Stimulated activated CD8-positive, alpha-beta memory T cell treated with anti-CD3 and anti-CD28 coated beads, Interleukin-15, amount 100 ng/mL, for 1 hour (primary cell): ENCODE measurements at regions not wholly inside any gene's neighbourhood (a gene's known extent, or its start where the extent isn't known, plus 50 kb on each side); places are given as distances from the start of the nearest gene placed in this dataset.

Source experiments
- DNase-seq: peaks from one replicate; pipeline ENCODE4 v3.0.0-alpha.2; 2020; ENCODE audit warnings: low read depth

DNA sequence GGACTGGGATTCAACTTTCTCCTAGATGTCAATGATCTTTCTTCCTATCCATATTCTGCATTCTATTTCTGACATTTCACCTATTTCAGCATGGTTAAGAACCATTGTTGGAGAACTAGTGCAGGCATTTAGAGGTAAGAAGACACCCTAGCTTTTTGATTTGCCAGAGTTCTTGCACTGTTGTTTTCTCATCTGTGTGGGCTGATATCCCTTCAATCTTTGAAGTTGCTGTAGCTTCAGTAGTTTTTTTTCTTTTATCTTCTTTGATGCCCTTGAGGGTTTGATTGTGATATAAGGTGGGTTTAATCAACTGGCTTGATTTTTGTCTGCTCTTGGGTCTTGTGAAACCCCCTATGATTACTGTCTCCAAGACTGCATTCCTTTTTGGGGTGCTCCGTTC, 502.1 kb downstream of the ETS1 start:
- DNase-seq, result no peak

DNA sequence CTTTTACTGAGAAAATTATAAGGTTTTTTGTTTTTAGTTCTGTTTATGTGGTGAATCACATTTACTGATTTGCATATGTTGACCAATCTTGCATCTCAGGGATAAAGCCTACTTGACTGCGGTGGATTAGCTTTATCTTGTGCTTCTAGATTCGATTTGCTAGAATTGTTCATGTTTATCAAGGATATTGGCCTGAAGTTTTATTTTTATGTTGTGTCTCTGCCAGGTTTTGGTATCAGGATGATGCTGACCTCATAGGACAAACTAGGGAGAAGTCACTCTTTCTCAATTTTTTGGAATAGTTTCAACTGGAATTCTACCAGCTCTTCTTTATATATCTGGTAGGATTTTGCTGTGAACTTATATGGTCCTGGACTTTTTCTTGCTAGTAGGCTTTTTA, 504.8 kb downstream of the ETS1 start:
- DNase-seq, result no peak

DNA sequence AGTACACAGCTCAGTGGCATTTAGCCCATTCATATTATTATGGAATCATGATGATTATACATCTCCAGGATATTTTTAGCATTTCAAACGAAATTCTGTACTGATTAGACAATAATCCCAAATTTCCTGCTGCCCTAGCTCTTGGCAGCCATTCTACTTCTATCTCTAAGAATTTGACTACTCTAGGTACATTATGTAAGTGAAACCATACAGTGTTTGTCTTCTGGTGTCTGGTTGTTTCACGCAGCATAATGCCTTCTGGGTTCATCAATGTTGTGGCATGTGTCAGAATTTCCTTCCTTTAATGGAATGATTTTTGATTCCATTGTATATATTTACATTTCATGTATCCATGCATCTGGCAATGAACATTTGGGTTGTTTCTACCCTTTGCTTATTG, 517.7 kb downstream of the ETS1 start:
- DNase-seq, result no peak

DNA sequence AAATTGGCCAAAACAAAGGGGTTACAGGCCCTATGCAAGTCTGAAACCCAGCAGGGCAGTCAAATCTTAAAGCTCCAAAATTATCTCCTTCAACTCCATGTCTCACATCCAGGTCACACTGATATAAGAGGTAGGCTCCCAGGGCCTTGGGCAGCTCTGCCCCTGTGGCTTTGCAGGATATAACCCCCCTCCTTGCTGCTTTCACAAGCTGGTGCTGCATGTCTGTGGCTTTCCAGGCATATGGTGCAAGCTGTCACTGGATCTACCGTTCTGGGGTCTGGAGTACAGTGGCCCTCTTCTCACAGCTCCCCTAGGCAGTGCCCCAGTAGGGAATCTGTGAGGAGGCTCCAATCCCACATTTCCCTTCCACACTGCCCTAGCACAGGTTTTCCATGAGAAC, 519.6 kb downstream of the ETS1 start:
- DNase-seq, result no peak

DNA sequence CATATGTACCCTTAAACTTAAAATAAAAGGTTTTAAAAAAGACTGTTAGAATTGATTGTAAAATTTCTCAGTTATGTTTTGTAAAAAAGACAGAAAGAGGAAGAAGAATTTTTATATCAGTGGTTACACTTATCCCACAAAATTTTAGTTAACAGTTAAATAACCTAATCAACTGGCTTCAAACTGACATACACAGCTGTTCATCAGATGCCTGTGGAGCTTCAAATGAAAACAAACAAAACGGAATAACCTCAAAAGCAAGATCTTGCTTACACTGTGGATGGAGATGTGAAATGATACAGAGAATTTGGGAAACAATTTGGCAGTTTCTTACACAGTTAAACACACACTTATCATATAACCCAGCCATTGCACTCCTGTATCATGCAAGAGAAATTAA, 521.0 kb downstream of the ETS1 start:
- no peak for DNase-seq

DNA sequence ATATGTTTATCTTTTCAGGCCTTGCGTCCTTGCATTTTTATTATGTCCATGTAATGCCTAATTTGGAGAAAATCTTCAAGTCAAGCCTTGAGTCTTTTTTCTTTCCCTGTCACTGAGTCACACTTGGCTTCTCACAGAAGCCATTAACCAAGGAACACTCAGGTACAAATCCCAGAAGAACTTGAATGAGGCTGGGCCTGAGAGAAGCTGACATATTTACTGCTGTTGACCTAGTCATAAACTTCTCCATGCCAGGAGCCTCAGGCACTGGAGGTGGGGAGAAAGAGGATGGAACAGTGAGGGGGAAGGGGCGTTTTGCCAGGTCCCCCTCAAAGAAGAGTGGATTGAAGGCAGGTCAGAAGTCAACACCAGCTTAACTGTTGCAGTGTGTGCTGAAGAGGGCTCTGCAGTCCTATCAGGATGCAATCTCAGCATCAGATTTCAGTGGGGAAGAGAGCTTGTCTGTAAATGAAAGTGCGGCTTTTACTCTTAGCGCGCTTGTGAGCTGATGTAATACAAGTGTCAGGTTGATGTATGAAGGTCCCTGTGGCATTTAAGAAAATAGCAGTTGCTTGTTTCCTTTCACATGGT, 526.0 kb downstream of the ETS1 start:
- no peak for DNase-seq

DNA sequence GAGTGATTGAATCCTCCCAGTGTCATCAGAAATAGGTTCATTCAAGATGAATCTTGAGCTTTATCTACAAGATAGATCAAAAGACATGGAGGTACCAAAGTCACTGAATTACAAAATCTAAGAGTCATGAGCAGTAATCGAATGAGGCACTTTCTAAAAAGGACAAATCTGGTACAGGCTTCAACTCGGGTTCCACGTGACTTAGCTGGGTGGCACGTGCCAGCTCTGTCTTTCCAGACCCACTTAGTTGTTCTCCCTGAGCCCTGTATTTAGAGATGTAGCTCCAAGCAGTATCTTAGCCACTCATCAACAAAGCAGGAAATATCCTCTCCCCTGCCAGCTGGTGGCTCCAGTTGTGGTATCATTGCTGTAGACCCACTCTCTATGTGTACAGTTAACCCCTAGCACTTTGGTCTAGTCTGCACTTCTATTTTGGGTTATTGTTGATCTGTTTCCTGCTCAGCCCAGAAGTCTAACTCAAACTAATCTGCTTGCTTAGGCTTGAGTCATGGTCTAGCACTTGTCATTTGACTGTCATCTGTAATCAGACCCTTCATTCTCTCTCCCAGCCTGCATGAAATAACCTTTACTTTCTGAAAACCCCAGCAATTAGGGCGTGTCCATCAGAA, 528.7 kb downstream of the ETS1 start:
- no peak for DNase-seq

DNA sequence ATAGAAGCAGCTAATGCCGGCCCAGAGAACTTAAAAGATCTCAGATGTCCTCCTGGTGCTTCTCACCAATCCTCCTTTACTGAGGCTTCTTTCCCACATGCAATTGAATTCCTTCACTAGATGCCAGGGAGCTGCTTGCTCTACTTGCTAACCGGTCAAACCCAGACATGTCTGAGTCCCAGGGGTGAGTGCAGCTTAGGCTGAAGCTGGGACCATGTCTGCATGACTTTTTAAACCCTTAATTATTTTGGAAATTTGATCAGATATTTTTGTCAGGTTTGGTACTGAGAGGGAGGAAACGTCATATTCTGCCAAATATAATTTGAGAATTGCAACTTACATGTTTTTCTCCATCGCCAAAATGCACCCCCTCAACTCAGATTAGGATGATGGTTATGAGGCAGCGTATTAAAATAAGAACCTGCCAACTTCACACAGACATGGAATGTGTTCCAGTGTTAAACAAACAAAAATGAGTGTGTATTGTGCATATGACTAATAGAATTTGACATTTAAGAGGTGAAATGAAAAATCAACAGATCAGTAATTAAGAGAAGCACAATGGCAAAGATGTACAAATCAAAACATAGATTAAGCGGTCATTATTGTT, 529.5 kb downstream of the ETS1 start:
- no peak for DNase-seq

DNA sequence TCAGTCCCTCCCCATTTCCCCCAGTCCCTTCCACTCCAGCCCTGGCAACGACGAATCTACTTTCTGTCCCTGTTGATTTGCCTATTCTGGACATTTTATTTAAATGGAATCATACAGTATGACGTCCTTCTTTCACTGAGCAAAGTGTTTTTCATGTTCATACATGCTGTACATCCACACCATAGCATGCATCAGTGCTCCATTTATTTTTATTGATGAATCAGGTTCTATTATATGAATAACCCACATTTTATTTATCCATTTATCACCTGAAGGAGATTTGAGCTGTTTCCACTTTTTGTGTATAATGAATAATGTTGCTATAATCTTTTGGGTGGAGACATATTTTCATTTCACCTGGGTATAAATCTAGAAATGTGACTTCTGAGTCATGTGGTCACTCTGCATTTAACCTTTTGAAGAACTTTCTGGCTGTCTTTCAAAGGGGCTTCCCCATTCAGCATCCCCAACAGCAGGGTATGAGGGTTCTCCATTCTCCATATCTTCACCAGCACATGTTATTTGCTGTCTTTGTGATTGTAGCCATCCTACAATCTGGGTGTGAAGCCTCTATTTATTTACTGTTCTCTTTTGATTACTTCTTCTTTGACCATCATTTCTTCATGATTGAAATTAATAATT, 531.7 kb downstream of the ETS1 start:
- no peak for DNase-seq

DNA sequence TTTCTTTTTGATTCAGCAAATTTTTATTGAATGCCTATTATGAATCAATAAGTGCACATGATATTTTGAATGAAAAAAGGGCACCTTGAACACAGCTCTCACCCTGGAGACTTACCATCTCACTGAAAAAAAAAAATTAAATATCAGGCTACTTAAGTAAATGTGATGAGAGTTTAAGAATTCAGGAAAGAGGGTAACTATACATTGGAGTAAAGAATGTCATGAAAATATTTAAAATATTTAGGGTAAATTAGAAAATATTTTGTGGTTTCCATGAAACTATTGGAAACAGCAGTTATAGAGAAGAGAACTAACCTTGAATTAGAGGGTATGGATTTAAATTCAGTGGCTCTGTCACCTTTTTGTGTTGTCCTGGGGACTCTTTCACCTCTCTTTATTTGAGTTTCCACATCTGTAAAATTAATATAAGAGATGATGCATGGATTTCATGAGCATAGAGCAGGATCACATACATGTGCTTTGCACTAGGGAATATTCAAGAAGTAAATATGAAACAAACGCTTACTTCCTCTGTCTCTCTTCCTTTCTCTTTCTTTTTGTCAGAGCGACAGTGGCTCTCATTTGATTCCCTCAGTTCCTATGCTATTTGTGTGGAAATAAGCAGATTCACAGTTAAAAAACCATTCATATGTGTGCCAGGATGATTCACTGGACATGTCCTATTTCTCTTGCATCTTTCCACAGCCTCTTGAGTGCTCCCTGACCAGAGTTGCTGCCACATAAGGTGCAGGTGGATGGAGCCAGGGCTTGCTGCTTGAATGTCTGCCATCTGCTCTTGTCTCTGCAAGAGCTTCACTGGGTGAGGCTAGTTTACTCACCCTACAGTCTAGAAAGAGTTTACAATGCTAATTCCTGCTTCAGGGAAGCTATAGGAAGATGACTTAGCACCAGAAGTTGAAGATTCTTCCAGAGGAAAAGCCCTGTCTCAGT, 533.1 kb downstream of the ETS1 start:
- no peak for DNase-seq

DNA sequence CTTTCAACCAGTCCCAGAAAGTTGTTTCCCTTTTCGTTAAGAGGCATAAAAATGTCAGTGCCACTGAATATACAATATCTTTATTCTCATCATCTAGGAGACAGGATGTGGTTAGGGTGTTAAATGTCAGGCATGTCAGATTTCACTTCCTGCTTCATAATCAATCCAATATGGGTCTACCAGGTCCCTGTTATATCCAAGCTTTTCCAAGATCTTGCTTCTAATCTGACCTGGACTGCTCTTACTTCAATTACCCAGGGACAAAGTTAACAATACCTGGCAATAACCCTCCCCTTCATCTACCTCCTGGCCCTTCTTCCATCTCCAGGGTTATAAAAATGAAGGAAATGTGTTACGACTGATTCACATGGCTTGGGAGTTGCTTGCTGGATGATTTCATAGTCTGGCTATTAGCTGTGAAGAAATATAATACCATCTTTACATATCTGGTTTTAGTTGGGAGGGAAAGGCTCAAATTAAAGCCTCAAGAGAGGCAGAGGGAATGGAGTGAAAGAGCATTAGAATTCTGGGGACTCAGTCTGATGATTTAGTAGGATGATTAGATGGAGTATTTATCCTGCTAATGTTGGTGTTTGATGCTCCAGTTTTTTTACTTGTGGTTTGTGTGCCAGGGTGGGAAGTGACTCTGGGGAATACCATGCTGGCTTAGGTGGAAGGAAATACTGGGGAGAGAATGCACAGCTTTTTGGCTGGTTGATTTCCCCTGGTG, 534.3 kb downstream of the ETS1 start:
- no peak for DNase-seq

DNA sequence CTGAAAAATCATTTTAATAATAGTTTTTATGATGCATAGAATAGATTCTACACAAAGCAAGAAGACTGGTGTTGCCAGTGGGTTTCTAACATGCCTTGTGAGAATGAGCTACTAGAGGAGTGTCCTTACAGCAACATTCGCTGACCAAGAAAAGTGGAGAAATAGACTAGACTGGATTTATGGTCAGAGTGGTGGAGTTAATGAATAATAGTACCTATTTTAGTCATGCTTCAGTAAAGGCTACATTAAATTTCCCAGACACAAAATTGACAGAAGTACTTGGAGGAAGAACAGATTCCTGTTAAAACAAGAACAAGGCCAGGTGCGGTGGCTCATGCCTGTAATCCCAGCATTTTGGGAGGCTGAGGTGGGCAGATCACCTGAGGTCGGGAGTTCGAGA, 539.2 kb downstream of the ETS1 start:
- DNase-seq, result no peak

DNA sequence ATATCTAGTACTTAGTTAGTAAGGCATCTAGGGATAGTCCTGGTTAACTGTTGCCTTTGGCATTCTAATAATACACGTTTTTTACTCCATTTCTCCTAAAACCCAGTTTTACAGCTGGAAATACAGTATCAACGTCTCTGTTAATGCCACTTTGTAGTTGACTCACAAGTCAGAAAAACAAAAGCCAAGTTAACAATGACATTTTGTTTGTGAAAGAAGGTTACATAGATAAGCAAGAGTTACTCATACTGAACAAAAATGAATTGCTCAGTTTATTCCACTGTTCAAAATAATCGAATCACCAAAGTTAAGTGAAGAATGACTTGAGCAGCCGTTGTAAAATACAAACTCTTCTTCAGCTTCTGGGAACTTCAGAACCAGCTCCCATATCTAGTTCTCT, 540.3 kb downstream of the ETS1 start:
- no peak for DNase-seq

DNA sequence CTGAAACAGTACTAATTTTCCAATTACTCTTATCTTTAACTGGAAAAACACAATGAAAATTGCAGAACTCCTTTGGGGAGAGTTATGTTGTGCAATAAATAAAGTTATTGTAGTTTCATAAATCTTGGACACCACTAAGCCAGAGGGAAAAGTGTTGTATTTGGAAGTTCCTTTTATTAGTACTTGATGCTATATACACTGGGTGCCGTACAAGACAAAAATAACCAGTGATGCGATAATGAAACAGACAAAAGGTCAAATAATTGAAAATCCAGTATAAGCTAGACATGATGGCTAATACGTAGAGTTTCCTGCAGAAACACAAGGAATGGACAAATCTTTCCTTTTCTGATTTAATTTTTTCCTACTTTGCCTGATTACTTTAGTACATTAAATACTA, 541.1 kb downstream of the ETS1 start:
- no peak for DNase-seq

DNA sequence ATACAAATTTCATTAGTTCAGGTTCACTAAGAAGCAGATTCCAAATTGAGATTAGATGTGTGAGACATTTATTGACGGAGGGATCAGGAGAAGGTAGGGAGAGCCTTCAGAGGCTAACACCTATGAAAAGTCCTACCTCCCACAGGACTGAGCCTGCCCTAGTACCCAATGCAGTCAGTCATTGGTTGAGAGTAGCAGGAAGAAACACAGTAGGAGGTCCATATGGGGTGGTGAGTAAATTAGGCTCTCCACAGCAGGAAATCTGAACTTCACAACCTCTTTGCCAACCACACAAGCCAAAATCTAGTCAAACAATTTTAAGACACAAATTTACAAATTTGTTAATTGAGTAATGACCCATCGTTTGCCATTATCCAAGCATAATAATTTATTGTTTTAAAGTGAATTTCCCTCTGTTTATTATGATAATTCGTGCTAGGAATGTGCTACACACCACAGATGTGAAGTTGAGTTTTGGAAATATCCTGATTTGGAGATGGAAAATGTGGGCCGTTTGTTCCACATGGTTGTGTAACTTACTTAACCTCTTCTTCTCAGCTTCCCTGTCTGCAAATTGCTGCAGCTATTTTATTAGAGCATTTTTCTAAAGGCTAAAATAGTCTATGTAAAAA, 542.1 kb downstream of the ETS1 start:
- DNase-seq, result no peak

DNA sequence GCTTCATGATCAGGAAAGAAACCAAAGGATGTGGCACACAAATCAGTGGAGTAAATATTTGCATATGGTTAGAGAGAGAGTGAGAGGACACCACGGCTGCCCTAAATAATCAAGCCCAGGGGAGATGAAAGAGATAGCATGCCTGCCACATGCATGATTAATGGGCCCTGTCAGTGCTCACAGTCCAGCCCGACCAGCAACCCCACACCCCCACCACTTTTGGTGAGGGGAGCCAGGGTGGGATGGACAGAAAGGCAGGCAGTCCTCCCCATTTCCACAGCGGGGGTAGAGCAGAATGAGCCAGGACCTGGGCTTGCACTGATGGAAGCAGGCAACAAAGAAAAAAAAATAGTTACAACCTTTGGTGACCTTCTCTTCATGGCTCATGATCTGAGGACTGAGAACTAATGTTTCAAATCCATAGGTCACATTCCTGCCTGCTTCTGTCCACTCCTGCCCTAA, 545.0 kb downstream of the ETS1 start:
- DNase-seq, result no peak

DNA sequence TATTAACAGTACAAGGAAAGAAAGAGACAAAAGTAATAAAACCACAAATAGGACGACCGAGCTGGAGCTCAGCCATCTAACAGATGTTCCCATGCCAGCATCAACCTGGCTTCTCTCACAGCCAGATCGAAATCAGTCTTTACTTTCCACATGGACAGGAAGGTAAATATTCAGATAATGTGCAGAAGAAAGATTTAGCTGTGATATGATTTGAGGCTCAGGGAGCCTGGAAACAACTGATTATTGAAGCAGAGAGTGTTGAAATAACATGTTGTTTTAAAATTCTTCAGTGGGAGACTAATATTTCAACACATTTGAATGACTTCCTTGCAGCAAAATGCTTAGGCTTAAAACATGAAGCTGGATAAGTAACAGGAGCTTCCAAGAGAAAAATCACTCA, 546.8 kb downstream of the ETS1 start:
- no peak for DNase-seq

DNA sequence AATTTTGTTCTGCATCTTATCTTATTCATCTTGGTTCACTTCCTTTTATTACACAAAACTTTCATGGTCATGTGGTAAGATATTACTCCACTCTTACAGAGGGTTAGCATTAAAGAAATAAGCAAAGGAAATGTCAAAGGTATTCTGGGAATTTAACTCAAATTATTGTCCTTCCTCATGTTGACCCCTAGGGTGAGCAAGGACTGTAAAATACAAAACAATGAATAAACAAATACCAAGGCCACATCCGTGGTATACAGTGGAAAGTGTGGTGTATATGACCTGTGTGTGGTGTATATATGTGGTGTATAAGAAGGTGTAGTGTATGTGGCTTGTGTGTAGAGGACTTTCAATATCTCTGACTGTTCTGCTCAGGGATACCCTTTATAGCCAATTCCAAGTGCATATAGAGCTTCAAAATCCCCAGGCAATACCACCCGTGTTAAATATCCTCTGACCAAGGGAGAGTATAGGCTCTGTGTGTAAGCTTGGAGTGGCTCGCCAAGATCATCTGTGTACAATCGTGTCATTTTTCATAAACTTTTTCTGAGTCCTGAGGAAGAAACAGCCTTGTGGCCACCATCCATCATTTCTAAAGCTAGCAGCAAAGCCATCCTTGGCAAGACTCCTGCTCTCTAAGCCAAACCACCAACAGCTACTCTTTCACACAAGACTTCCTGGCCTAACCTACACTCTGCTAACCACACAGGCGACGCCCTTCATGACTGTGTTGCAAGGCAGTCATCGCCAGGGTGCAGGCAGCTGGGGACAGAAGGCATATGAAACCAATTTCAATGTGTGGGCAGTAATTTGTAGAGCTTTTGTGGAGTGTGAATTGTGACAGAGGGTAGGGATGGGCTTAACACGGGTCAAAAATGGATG, 548.0 kb downstream of the ETS1 start:
- DNase-seq, result peak; percentile 50

DNA sequence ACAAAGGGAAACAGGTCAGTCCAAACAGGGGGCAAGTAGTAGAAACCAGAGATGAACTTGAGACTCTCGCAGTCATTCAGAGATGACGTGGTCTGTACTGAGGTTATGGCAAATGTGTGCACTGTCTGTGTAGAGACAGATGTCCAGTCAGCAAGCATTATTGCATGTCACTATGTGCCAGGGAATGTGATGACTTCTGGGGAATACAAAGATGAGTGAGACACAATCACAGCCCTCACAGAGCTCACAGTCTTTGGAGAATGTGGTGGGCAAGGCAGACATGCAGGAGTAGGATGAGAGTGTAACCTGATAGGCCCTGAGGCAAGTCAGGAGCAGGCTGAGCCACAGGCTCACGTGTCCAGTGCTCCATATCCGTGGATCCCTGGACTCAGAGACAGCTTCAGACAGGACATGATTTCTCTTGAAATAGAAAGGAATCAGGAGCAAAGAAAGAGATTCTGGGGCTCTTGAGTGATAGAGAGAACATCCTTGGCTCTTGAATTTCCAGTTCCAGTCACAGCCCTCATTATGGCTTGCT, 550.7 kb downstream of the ETS1 start:
- no peak for DNase-seq

DNA sequence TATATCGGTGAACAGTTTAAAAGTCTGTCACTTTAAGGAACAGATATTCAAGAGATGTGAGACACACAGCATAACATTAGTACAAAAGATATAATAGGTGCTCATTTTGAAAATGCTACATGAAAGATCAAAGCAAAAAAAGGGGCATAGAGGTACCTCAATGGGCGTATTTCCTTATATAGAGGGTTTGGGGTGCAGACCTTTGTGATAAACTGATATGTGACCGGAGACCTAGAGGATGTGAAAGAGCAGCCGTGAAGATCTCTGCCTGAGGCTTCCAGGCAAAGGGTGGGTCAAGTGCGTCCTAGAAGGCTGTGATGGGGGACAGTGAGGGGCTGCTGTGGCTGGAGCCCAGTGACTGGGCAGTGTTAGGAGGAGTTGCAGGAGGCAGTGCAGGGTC, 551.4 kb downstream of the ETS1 start:
- DNase-seq, result no peak
